DMS114 treated with DMSO at 0.1 percent for 48 hours (cell line): ENCODE measurements at regions not wholly inside any gene's neighbourhood (a gene's known extent, or its start where the extent isn't known, plus 50 kb on each side); places are given as distances from the start of the nearest gene placed in this dataset.

Source experiments
- DNase-seq: peaks from one replicate; lab custom pipeline; 2025; ENCODE audit not compliant: unreplicated experiment; lab: John Stamatoyannopoulos, UW

DNA sequence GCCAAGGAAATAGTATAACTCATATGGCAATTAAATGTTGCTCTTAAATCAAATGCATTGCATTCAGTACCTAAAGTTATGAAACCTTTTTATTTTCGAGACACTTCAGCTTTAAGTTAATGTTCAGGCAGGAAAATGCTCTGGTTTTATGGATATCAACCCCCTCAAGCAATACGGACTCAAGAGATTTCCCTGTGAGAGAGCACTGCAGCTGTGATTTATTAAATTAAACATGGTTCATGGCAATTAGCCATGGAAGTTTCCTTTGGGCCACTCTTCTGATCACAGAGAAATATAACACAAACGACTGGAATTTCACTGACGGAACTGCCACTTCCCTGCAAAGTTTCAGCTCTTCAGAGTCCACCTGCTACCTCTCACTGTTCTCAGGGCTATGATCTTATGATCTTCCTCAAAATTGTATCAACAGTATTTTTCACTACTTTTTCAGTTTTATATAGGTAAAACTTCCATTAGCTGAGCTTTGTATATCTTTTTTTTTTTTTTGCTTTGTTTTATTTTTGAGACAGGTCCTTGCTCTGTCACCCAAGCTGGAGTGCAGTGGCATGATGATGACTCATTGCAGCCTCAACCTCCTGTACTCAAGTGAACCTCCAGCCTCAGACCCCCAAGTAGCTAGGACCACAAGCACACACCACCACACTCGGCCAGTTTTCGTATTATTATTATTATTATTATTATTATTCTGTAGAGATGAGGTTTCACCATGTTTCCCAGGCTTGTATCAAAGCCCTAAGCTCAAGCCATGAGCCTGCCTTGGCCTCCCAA is 923.1 kb upstream of the TMPRSS15 start:
- no peak for DNase-seq

GRCh38 chr21:19328954-19329353 is 925.4 kb upstream of the TMPRSS15 start:
- no peak for DNase-seq

- no peak for DNase-seq
Observed at GRCh38 chr21:19340303-19340702, 936.7 kb upstream of the TMPRSS15 start.

GRCh38 chr21:19340954-19341353 is 937.4 kb upstream of the TMPRSS15 start:
- DNase-seq = no peak

GRCh38 chr21:19343711-19344110 is 940.1 kb upstream of the TMPRSS15 start:
- DNase-seq = no peak

GRCh38 chr21:19350286-19350685 is 946.7 kb upstream of the TMPRSS15 start:
- DNase-seq = no peak

DNA sequence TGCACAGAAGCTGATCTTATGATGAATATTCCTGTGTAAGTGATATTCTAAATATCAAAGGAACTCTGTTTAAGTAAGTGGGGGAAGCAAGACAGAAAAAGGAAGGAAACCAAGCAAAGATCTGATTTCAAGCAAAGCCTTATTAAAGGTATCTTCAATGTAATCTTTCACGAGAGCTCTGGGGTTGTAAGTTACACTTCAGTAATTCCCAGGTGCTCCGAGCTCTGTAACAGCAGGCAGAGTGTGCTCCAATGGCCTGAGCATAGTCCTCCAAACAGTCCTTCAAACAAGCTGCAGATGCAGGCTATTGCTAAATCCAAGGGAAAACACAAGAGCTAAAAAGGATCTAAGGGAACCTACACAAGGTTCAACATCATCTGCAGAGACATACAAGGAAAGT is 949.7 kb upstream of the TMPRSS15 start:
- DNase-seq = no peak

- DNase-seq = no peak
Observed at GRCh38 chr21:19368944-19369343, 965.4 kb upstream of the TMPRSS15 start.

- DNase-seq = no peak
Observed at GRCh38 chr21:19392390-19392789, 988.8 kb upstream of the TMPRSS15 start.

- DNase-seq = no peak
Observed at GRCh38 chr21:19400223-19400770, 996.7 kb upstream of the TMPRSS15 start.

DNA sequence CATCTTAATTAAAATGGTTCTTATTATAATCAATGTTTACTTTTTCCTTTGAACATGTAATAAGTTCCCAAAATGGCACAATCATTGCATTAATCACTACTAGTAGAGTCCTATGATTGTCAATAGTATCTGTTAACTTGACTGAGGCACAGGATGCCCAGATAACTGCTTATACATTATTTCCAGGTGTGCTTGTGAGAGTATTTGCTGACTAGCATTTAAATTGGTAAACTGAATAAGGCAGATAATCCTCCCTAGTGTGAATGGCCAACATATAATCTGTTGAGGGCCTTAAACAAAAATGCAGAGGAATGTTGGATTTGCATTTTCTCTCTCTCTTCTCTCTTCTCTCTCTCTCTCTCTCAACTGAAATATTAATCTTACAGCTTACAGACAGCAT is 999.3 kb upstream of the TMPRSS15 start:
- no peak for DNase-seq

DNA sequence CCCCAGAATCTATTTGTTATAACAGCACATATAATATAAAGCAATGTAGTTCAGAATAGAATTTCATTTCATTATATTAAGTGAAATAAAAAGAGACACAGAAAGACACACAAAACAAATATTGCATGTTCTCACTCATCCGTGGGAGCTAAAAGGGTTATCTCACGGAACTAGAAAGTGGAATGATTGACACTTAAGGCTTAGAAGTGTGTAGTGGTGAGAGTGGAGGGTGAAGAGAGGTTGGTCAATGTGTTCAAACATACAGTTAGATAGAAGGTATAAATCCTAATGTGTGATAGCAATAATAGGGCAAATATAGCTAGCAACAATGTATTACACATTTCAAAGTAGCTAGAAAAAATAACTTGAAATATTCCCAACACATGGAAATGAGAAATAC is 1001.7 kb upstream of the TMPRSS15 start:
- no peak for DNase-seq

DNA sequence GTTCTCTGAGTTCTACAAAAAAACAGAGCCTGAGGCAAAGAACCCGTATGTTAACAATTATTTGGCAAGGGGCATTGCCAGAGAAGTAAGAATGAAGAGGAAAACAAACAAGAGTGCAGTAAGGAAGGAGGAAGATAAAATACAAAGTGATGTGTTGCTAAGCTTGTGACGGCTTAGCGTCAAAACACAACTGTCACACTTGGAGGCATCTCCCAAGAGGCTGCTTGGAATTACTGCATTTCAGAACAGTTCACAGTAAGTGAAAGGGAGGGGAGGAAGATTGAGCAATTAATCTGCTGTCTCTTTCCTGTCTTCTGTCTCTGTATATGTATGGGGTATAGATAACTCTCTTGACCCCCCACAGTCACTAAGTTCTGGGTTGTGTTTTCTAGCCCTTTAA is 1017.0 kb upstream of the TMPRSS15 start:
- DNase-seq = no peak

DNA sequence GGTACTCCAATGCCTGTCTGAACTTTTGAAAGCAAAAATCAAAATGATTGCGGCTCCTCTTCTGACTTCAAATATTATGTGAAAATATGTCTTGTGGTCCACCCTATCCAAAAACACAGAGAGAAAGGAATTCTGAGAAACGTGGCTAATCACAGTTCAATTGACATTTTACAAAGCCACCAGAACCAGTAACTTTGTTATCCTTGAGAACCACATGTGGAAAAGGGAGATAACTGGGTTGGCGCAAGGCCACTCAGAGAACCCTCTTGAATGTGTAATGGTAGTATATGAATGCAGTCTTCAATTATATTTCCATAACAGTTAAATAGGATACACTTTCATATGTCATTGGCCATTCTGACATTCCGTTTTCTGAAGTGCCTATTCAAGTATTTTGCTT is 1030.0 kb upstream of the TMPRSS15 start:
- DNase-seq = no peak

- no peak for DNase-seq
Observed at GRCh38 chr21:19440792-19441655, 1037.4 kb upstream of the TMPRSS15 start.

DNA sequence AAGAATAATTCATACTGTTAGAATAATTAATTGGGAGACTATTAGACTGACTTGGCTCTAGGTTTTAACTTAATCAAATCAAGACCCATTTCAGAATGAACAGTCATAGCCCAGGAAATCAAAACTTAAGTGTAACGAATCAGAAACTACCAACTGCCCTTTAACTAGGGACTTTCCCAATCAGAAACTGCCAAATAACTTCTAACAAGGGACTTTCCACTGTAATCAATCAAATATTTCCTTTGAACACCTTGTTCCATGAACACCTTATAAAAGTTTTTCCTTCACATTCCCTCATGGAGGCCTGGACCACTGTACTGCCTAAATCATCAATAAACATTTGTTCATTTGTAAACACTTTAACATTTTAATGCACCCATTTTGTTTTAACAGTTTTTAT is 1054.7 kb upstream of the TMPRSS15 start:
- DNase-seq = no peak

GRCh38 chr21:19461481-19462205 is 1058.1 kb upstream of the TMPRSS15 start:
- no peak for DNase-seq

DNA sequence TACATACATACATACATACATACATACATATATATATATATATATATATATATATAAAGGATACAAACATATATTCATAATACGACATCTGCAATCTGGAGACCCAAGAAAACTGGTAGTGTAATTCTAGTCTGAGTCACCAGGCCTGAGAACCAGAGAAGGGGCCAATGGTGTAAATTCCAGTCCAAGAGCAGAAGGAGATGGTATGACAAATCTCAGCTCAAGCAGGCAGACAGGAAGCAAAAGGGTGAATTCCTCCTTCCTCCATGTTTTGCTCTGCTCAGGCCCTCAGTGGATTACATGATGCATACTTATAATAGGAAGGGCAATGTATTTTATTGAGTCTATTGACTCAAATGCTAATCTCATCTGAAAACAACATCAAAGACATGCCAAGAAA is 1060.4 kb upstream of the TMPRSS15 start:
- no peak for DNase-seq

GRCh38 chr21:19468991-19469715 is 1065.6 kb upstream of the TMPRSS15 start:
- no peak for DNase-seq

DNA sequence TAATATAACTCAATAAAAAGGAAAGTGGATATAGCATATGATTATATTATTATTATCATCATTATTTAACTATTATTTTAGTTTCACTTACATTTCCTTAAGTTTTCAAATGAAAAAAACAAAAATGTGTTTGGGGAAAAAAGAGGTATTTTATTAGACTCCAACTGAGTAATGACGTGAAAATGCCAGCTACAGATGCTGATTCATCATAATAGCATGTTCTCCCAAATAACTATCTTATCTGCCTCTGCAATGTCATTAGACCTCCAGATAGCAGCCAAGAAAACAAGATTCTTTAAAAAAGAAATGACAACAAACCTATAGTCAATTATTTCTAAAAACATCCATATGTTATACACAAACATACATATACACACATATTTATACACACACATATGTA is 1071.9 kb upstream of the TMPRSS15 start:
- no peak for DNase-seq

- no peak for DNase-seq
Observed at GRCh38 chr21:19489930-19490329, 1086.3 kb upstream of the TMPRSS15 start.
